HG02973 (cell line): ENCODE measurements at regions not wholly inside any gene's neighbourhood (a gene's known extent, or its start where the extent isn't known, plus 50 kb on each side); places are given as distances from the start of the nearest gene placed in this dataset.
"Not testable (repeated sequence)": the region's sequence is repeated elsewhere in the genome, so short reads cannot be mapped to it uniquely, and the experiment has no call there.

Experiments
- ATAC-seq: cut with Tn5 transposase; IDR thresholded peaks from one replicate; pipeline ENCODE4 v1.9.1; 2021; ENCODE audit warnings: moderate library complexity; ENCODE audit not compliant: unreplicated experiment

- ATAC-seq = no peak
Observed at GRCh38 chr9:31839273-31839672, 545.2 kb upstream of the ACO1 start.

DNA sequence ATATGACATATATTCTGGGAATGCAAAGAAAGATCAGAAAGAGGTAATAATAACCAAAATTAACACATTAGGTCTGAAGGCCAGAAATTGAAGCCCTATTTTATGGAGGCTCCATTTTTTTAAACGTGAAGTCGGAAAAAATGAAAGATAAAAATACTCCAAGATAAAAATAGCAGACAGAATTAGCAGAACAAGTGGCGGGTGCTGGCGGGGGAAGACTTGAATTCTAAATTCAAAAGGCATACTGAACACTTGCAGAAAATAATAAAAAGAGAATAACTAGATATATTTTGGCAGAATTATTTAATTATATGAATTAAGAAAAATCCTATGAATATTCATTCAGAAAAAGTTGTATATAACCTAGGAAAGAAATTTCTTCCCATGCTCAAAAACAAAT lies 543.7 kb upstream of the ACO1 start:
- ATAC-seq = no peak

DNA sequence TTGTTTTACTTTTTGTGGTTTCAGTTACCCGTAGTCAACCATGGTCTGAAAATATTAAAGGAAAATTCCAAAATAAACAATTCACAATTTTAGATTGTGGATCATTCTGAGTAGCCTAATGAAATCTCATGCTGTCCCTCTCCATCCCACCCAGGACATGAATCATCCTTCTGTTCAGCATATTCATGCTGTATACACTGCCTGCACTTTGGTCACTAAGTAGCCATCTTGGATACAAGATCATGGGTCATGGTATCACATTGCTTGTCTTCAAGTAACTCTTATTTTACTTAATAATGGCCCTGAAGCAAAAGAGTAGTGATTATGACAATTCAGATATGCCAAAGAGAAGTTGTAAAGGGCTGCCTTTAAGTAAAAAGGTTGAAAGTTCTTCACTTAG lies 536.5 kb upstream of the ACO1 start:
- ATAC-seq = no peak

DNA sequence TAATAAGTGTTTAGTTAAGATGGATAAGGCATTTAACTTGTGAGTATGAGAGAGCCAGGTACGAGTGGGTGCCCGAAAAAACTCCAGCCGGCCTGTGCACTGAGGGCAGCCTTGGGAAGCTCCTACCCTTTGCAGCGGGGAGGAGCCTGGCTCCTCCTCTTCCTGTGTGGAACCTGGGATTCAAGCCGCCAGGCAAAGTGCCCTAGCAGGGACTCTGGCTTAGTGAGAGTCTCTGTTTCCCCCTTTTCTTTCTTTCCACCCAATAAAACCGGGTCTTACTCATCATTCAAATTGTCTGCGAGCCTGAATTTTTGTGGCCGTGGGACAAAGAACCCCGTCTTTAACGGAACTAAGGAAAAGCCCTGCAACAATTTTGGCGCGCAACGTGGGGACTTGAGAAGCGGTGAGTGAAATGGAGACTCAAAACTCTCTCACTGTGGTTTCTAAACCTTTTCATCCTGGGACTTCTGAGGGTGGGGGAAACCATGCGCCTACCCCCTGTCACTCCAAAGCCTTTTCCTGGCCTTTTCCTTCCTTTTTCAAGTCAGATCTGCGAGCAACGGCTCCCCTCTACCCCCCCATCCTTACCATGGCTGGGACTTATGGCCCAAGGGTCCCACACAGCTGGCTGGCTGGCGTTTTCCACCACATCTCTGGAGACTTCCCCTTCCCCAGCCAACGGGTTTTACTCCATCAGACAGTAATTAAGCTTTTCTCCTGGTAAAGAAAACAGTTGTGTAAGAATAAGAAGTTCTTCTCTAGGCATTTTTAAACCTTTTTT lies 535.7 kb upstream of the ACO1 start:
- no peak for ATAC-seq

- no peak for ATAC-seq
Observed at GRCh38 chr9:31854187-31854586, 530.3 kb upstream of the ACO1 start.

- ATAC-seq = no peak
Observed at GRCh38 chr9:31868830-31869229, 515.6 kb upstream of the ACO1 start.

DNA sequence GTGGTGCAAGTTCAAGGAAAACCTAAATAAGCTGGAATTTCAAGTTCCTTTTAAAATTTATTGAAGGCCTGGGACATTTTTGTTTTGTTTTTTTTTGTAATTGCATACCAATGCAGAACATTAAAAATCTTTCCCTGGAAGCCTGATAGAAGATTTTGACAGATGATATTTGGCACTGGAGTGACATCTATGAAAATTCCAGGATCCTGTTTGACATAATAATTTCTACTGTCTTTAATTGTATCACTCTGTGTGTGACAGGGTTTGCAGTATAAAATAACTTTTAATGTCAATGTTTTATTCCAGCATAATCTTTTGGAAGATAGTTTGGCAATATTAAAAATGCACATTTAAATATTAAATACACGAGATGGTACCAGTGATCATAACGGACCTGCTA lies 514.2 kb upstream of the ACO1 start:
- no peak for ATAC-seq

GRCh38 chr9:31873722-31874121 lies 510.7 kb upstream of the ACO1 start:
- no peak for ATAC-seq

DNA sequence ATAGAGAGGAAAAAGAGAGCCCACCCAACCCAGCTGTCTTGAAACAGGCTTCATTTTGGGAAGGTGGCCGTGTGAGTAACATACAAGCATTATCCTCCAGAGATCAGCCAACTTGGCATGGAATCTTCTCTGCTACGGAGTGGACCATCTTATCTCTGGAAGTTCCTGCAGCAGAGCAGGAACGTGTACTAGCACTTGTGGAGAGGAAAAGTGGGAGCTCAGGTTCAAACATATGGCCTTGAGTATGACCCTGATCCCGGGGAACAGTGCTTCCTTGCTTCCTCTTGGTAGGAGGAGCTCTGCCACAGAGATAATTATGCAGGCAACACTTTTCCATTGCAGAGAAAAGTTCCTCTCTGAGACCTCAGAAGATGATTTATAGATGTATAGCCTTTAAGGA lies 490.4 kb upstream of the ACO1 start:
- no peak for ATAC-seq

DNA sequence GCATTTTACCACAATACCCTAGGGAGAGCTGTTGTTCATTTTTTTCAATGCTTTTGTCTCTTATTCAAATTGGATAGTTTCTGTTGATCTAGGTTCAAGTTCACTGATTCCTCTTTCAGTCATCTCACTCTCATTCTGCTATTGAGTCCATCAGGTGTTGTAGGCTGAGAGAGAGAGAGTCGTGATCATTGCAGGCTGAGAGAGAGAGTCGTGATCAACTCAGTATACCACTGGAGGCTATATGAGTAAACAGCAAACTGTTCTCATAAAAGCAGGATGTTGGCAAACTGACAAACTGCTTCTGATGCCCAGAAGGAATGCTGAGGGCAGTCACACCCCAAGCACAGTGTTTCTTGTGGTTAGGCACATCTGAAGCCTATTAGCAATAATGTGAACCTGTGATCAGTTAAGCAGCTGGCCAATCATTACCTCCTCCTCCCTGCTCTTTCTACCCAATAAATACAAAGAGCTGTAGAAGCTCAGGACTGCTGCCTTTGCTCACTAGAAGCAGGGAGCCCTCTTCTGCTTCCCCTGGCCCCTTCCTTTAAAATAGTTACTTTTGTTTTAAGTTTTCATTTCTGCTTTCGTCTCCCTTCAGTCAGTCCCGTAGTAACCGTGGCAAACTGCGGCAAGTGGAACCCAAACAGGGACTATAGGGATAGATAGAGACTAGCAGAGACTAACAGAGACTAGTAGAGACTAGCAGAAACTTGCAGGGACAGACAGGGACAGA lies 476.1 kb upstream of the ACO1 start:
- no peak for ATAC-seq

GRCh38 chr9:31908891-31909480 lies 475.5 kb upstream of the ACO1 start:
- no peak for ATAC-seq

- ATAC-seq = no peak
Observed at GRCh38 chr9:31912636-31913035, 471.8 kb upstream of the ACO1 start.

DNA sequence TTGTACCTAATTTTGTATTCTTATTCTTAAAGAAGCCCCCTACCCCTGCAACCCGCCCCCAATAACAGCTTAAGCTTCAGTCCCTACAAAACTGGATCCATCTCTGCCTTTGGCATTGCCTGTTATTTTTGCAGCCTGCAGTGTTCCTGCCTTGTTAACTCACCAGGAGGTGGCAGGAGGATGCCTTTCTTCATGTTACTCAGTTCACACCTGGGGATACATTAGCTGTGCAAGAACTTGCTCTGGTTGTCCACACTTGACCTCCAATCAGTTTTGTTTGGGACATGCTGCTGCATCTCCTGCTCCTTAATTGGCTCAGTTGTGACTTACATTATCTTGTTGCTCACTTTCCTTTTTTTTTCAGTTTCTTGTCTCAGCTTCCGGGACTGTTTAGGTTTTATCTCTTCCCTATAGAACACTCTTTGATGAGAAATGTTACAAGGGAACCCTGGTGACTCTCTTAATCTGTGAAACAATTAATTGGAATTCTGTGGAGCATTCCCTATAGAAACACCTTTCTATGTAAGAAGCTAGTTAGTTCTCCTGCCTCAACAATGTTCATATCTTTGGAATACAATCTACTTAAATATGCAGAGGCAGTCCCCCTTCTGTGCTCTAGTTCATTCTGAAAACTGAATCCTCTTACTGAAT lies 467.7 kb upstream of the ACO1 start:
- ATAC-seq = no peak

DNA sequence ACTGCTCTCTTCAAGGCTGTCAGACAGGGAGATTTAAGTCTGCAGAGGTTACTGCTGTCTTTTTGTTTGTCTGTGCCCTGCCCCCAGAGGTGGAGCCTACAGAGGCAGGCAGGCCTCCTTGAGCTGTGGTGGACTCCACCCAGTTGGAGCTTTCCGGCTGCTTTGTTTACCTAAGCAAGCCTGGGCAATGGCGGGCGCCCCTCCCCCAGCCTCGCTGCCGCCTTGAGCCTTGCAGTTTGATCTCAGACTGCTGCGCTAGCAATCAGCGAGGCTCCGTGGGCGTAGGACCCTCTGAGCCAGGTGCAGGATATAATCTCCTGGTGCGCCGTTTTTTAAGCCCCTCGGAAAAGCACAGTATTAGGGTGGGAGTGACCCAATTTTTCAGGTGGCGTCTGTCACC lies 446.7 kb upstream of the ACO1 start:
- not testable (repeated sequence) for ATAC-seq

DNA sequence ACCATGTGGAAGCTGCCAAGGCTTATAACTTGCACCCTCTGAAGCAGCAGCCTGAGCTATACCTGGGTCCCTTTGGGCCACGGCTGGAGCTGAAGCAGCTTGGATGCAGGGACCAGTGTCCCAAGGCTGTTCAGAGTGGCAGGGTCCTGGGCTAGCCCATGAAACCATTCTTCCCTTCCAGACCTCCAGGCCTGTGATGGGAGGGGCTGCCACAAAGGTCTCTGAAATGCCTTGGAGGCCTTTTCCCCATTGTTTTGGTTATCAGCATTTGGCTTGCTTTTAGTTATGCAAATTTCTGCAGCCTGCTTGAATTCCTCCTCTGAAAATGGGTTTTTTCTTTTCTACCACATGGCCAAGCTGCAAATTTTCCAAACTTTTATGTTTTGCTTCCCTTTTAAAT lies 433.7 kb upstream of the ACO1 start:
- ATAC-seq = no peak

DNA sequence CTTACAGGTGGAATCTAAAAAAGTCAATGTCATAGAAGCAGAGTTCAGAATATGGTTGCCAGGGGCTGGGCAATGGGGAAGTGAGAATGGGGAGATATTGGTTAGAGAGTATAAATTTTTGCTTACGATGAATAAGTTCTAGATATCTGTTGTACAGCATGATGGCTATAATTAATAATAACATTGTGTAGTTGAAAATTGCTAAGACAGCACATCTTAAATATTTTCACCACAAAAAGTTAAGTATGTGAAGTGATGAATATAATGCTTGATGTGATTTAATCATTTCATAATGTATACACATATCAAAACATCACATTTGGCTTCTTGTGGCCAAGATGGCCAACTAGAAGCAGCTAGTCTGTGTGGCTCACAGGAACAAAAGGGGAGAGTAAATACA lies 425.9 kb upstream of the ACO1 start:
- no peak for ATAC-seq

- no peak for ATAC-seq
Observed at GRCh38 chr9:31969552-31969951, 414.9 kb upstream of the ACO1 start.

DNA sequence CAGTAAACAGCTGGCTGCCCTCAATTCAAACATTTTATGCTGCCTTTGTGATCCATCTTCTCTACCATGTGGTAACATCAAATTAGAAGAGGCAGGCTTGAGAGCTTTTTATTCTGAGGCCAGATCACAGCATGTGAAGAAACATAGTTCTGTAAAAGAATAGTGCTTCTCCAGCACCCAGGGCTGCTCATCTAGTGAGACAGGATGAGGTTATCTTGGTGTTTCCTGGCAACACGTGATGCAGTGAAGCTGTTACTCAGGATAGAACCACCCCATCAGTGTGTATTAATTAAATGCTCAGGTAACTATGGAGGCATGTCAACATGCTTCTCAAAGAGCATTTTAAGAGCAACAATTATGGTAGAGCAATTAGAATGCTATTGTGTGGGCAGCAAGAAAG lies 400.5 kb upstream of the ACO1 start:
- ATAC-seq = no peak

GRCh38 chr9:31996331-31996730 lies 388.1 kb upstream of the ACO1 start:
- no peak for ATAC-seq

- no peak for ATAC-seq
Observed at GRCh38 chr9:32004431-32005076, 379.9 kb upstream of the ACO1 start.

GRCh38 chr9:32010322-32010721 lies 374.1 kb upstream of the ACO1 start:
- ATAC-seq = no peak
